OCI-LY7 (cell line): ENCODE measurements at regions not wholly inside any gene's neighbourhood (a gene's known extent, or its start where the extent isn't known, plus 50 kb on each side); places are given as distances from the start of the nearest gene placed in this dataset.

Experiments used
- BruUV-seq: library from RNA; stranded (reverse); fragments of 400-500 nt; replicated peaks from 2 replicates; lab custom pipeline; 2021; lab: Mats Ljungman, UMichigan
- CTCF ChIA-PET: fragments of 300-600 bp; sonication (Branson Sonifier 250); formaldehyde crosslinking; loops from one replicate; lab custom pipeline; 2022; ENCODE audit warnings: antibody characterized with exemption; ENCODE audit not compliant: unreplicated experiment; lab: Charles Lee
- POLR2A ChIA-PET: fragments of 300-600 bp; sonication (Branson Sonifier 250); formaldehyde crosslinking; loops from one replicate; lab custom pipeline; 2022; ENCODE audit warnings: antibody characterized with exemption; lab: Charles Lee
- DNase-seq: peaks from one replicate; pipeline ENCODE4 v3.0.0-alpha.2; 2015; ENCODE audit warnings: low spot score
- H2AFZ ChIP-seq: fragments of 200-600 bp; sonication (generic), shearing (Covaris generic); 2 replicates; pipeline ENCODE4 v1.6.1; 2014; ENCODE audit warnings: mild to moderate bottlenecking, antibody characterized with exemption, low read length, moderate library complexity
- H3K27ac ChIP-seq: fragments of 200-600 bp; sonication (generic); 2 replicates; pipeline ENCODE4 v1.5.1; 2014; ENCODE audit warnings: mixed run types, low read depth, mild to moderate bottlenecking, moderate library complexity, low read length, inconsistent platforms; ENCODE audit not compliant: poor library complexity, severe bottlenecking
- H3K36me3 ChIP-seq: fragments of 200-600 bp; sonication (generic); 2 replicates; pipeline ENCODE4 v1.6.1; 2014; ENCODE audit warnings: mild to moderate bottlenecking, antibody characterized with exemption, low read length, moderate library complexity, mixed read lengths; ENCODE audit not compliant: insufficient read depth
- H3K4me1 ChIP-seq: fragments of 200-600 bp; sonication (generic); 2 replicates; pipeline ENCODE4 v1.5.1; 2014; ENCODE audit warnings: mild to moderate bottlenecking, low read length; ENCODE audit not compliant: insufficient read depth, poor library complexity, severe bottlenecking
- H3K4me2 ChIP-seq: fragments of 200-600 bp; sonication (generic); 2 replicates; pipeline ENCODE4 v1.6.1; 2014; ENCODE audit warnings: mild to moderate bottlenecking, low read length
- H3K4me3 ChIP-seq: fragments of 200-600 bp; sonication (generic); 2 replicates; pipeline ENCODE4 v1.5.1; 2014; ENCODE audit warnings: mild to moderate bottlenecking, low read depth, low read length; ENCODE audit not compliant: poor library complexity, severe bottlenecking
- H3K79me2 ChIP-seq: fragments of 200-600 bp; sonication (generic); 2 replicates; pipeline ENCODE4 v1.6.1; 2016; ENCODE audit warnings: low read depth, mild to moderate bottlenecking, low read length, moderate library complexity, mixed read lengths; ENCODE audit not compliant: insufficient read depth
- H3K9me2 ChIP-seq: fragments of 200-600 bp; sonication (generic); 2 replicates; pipeline ENCODE4 v1.6.1; 2016; ENCODE audit warnings: mild to moderate bottlenecking, low read length, mixed read lengths; ENCODE audit not compliant: insufficient read depth
- H3K9me3 ChIP-seq: fragments of 200-600 bp; sonication (generic); 2 replicates; pipeline ENCODE4 v1.6.1; 2014; ENCODE audit warnings: mild to moderate bottlenecking, mixed run types, low read length, mixed read lengths
- H4K20me1 ChIP-seq: fragments of 200-600 bp; sonication (generic); 2 replicates; pipeline ENCODE4 v1.6.1; 2014; ENCODE audit warnings: mild to moderate bottlenecking, antibody characterized with exemption, low read length, moderate library complexity, mixed read lengths; ENCODE audit not compliant: insufficient read depth
- CTCF ChIP-seq: fragments of 200-600 bp; sonication (generic); conservative IDR thresholded peaks from 2 replicates; pipeline ENCODE4 v1.5.1; 2014; ENCODE audit warnings: mild to moderate bottlenecking, antibody characterized with exemption, low read length, moderate library complexity, mixed read lengths
- EZH2phosphoT487 ChIP-seq: fragments of 200-600 bp; sonication (generic); IDR thresholded peaks from 2 replicates; pipeline ENCODE4 v1.6.1; 2018; ENCODE audit warnings: low read depth, borderline replicate concordance, mild to moderate bottlenecking, mixed run types, antibody characterized with exemption, low read length, moderate library complexity, mixed read lengths
- intact Hi-C: fragments of 100-400 bp; cut with micrococcal nuclease; formaldehyde crosslinking; loops from one replicate; pipeline ENCODE4 v1.10.0; 2022; ENCODE audit not compliant: unreplicated experiment

- BruUV-seq, result no TSS peak
- Histone ChIP-seq H3K79me2 (no peaks in the 10 kb centered on the region), H4K20me1 (no peaks in the 10 kb centered on the region), H3K27ac (no peak overlapping the region), H3K9me3 (0 out of 2 replicates have a peak, but pooled peaks cover 2% of the 10 kb centered on the region), H3K4me3 (no peak overlapping the region), H3K4me1 (no peaks in the 10 kb centered on the region), H3K9me2 (no peaks in the 10 kb centered on the region), H3K4me2 (no peak overlapping the region), H2AFZ (no peak overlapping the region), H3K36me3 (no peaks in the 10 kb centered on the region)
- CTCF ChIA-PET, result no interaction called here
- TF ChIP-seq CTCF (no peak), EZH2phosphoT487 (no peak)
- POLR2A ChIA-PET, result no interaction called here
- intact Hi-C loops, result no loop called here
- DNase-seq, result no peak
Observed at GRCh38 chr7:132009778-132010177, 453.4 kb upstream of the PODXL start.

- POLR2A ChIA-PET, result no interaction called here
- BruUV-seq, result no TSS peak
- CTCF ChIA-PET, result no interaction called here
Observed at GRCh38 chr7:132004529-132004928, 448.1 kb upstream of the PODXL start.

More at GRCh38 chr7:132004529-132004928, 448.1 kb upstream of the PODXL start:
- no peak for DNase-seq
- intact Hi-C loops, result no loop called here
- no peaks in the 10 kb centered on the region for H3K36me3 ChIP-seq
- no peaks in the 10 kb centered on the region for H3K79me2 ChIP-seq
- no peak overlapping the region for H3K4me3 ChIP-seq
- no peaks in the 10 kb centered on the region for H3K4me1 ChIP-seq
- H4K20me1 ChIP-seq, result no peaks in the 10 kb centered on the region
- no peaks in the 10 kb centered on the region for H3K9me3 ChIP-seq
- H3K4me2 ChIP-seq, result no peak overlapping the region
- TF ChIP-seq CTCF (no peak), EZH2phosphoT487 (no peak)
- H2AFZ ChIP-seq, result no peak overlapping the region
- no peaks in the 10 kb centered on the region for H3K9me2 ChIP-seq
- no peak overlapping the region for H3K27ac ChIP-seq
